T-helper 2 cell treated with Interferon-gamma antibody and Interleukin-4, amounts not matched to agents 5 μg/mL and 100 μg/mL, for 36 hours (primary cell): ENCODE measurements at regions not wholly inside any gene's neighbourhood (a gene's known extent, or its start where the extent isn't known, plus 50 kb on each side); places are given as distances from the start of the nearest gene placed in this dataset.

Source experiments
- DNase-seq: peaks from one replicate; pipeline ENCODE4 v3.0.0; 2021; ENCODE audit warnings: low spot score
- H3K27ac Mint-ChIP-seq: one replicate; pipeline ENCODE4 v1.8.0; 2021; ENCODE audit warnings: mild to moderate bottlenecking, mixed read lengths
- H3K27me3 Mint-ChIP-seq: one replicate; pipeline ENCODE4 v1.8.0; 2021; ENCODE audit warnings: low read depth, mixed read lengths
- H3K36me3 Mint-ChIP-seq: one replicate; pipeline ENCODE4 v1.8.0; 2021; ENCODE audit warnings: low read depth, mixed read lengths
- H3K4me1 Mint-ChIP-seq: one replicate; pipeline ENCODE4 v1.8.0; 2021; ENCODE audit warnings: low read depth, mixed read lengths
- H3K4me3 Mint-ChIP-seq: one replicate; pipeline ENCODE4 v1.8.0; 2022; ENCODE audit warnings: mild to moderate bottlenecking, moderate library complexity, mixed read lengths
- H3K9me3 Mint-ChIP-seq: one replicate; pipeline ENCODE4 v1.8.0; 2021; ENCODE audit warnings: mixed read lengths

DNA sequence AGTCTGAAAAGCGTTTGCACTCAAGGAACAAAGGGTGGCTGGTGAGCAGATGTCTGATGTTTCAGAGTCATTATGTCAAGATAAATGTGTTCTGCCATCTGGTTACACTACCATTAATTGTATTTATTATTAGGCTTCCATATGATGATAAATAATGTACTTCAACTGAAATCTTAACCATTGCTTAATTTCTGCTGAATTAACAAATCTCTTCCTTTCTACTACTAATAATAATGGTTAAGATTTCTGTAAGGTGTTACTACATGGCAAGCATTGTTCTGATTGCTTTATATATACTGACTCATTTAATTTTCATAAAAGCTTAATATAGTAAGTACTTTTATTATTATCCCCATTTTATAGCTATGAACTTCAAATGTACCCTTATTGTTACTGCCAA, 68.4 kb upstream of the GALNT15 start:
- Mint-ChIP-seq H3K36me3 (no peaks in the 10 kb centered on the region), H3K9me3 (no peaks in the 10 kb centered on the region), H3K4me1 (no peaks in the 10 kb centered on the region), H3K4me3 (no peak overlapping the region), H3K27me3 (peaks cover 3% of the 10 kb centered on the region), H3K27ac (no peak overlapping the region)
- no peak for DNase-seq

- no peaks in the 10 kb centered on the region for H3K36me3 Mint-ChIP-seq
- H3K4me3 Mint-ChIP-seq: no peak overlapping the region
- DNase-seq: no peak
- H3K4me1 Mint-ChIP-seq: no peaks in the 10 kb centered on the region
- H3K27ac Mint-ChIP-seq: no peak overlapping the region
- H3K27me3 Mint-ChIP-seq: no peaks in the 10 kb centered on the region
- peaks cover 3% of the 10 kb centered on the region for H3K9me3 Mint-ChIP-seq
Measured at GRCh38 chr3:16108424-16108823, 66.1 kb upstream of the GALNT15 start.

- Mint-ChIP-seq H3K27ac (no peak overlapping the region), H3K27me3 (no peaks in the 10 kb centered on the region), H3K36me3 (no peaks in the 10 kb centered on the region), H3K4me3 (no peak overlapping the region), H3K9me3 (peaks cover 3% of the 10 kb centered on the region), H3K4me1 (no peaks in the 10 kb centered on the region)
- DNase-seq: no peak
Measured at GRCh38 chr3:16109929-16110328, 64.6 kb upstream of the GALNT15 start.

GRCh38 chr3:16112910-16113504, 61.5 kb upstream of the GALNT15 start:
- H3K9me3 Mint-ChIP-seq: peaks cover 3% of the 10 kb centered on the region
- H3K27ac Mint-ChIP-seq: no peak overlapping the region
- H3K4me1 Mint-ChIP-seq: no peaks in the 10 kb centered on the region
- no peak for DNase-seq
- H3K4me3 Mint-ChIP-seq: no peak overlapping the region
- H3K36me3 Mint-ChIP-seq: no peaks in the 10 kb centered on the region
- no peaks in the 10 kb centered on the region for H3K27me3 Mint-ChIP-seq

GRCh38 chr3:16113704-16114103, 60.8 kb upstream of the GALNT15 start:
- Mint-ChIP-seq H3K4me3 (no peak overlapping the region), H3K9me3 (peaks cover 3% of the 10 kb centered on the region), H3K36me3 (no peaks in the 10 kb centered on the region), H3K27ac (no peak overlapping the region), H3K4me1 (no peaks in the 10 kb centered on the region), H3K27me3 (no peaks in the 10 kb centered on the region)
- no peak for DNase-seq

GRCh38 chr3:16114429-16114828, 60.1 kb upstream of the GALNT15 start:
- Mint-ChIP-seq H3K27ac (no peak overlapping the region), H3K9me3 (peaks cover 3% of the 10 kb centered on the region), H3K4me3 (no peak overlapping the region), H3K4me1 (no peaks in the 10 kb centered on the region), H3K36me3 (no peaks in the 10 kb centered on the region), H3K27me3 (no peaks in the 10 kb centered on the region)
- DNase-seq: no peak

GRCh38 chr3:16114930-16115329, 59.5 kb upstream of the GALNT15 start:
- no peaks in the 10 kb centered on the region for H3K27me3 Mint-ChIP-seq
- no peak for DNase-seq
- no peak overlapping the region for H3K27ac Mint-ChIP-seq
- no peaks in the 10 kb centered on the region for H3K36me3 Mint-ChIP-seq
- peaks cover 3% of the 10 kb centered on the region for H3K9me3 Mint-ChIP-seq
- H3K4me1 Mint-ChIP-seq: no peaks in the 10 kb centered on the region
- no peak overlapping the region for H3K4me3 Mint-ChIP-seq

GRCh38 chr3:16118396-16118795, 56.1 kb upstream of the GALNT15 start:
- Mint-ChIP-seq H3K27me3 (peaks cover 3% of the 10 kb centered on the region), H3K36me3 (no peaks in the 10 kb centered on the region), H3K4me1 (no peaks in the 10 kb centered on the region), H3K4me3 (no peak overlapping the region), H3K27ac (no peak overlapping the region), H3K9me3 (no peaks in the 10 kb centered on the region)
- no peak for DNase-seq

- Mint-ChIP-seq H3K4me1 (no peaks in the 10 kb centered on the region), H3K4me3 (no peak overlapping the region), H3K36me3 (no peaks in the 10 kb centered on the region), H3K27ac (no peak overlapping the region), H3K27me3 (peaks cover 3% of the 10 kb centered on the region), H3K9me3 (no peaks in the 10 kb centered on the region)
- DNase-seq: no peak
Measured at GRCh38 chr3:16119887-16120286, 54.6 kb upstream of the GALNT15 start.

- H3K4me3 Mint-ChIP-seq: no peak overlapping the region
Measured at GRCh38 chr3:16121391-16121790, 53.1 kb upstream of the GALNT15 start.

GRCh38 chr3:16122155-16122554, 52.3 kb upstream of the GALNT15 start:
- peaks cover 3% of the 10 kb centered on the region for H3K27me3 Mint-ChIP-seq
- no peaks in the 10 kb centered on the region for H3K36me3 Mint-ChIP-seq
- H3K9me3 Mint-ChIP-seq: no peaks in the 10 kb centered on the region
- H3K27ac Mint-ChIP-seq: no peak overlapping the region
- DNase-seq: no peak
- no peak overlapping the region for H3K4me3 Mint-ChIP-seq
- H3K4me1 Mint-ChIP-seq: no peaks in the 10 kb centered on the region

More at GRCh38 chr3:16121391-16121790, 53.1 kb upstream of the GALNT15 start:
- no peak for DNase-seq
- no peaks in the 10 kb centered on the region for H3K9me3 Mint-ChIP-seq
- H3K27me3 Mint-ChIP-seq: peaks cover 3% of the 10 kb centered on the region
- H3K4me1 Mint-ChIP-seq: no peaks in the 10 kb centered on the region
- no peaks in the 10 kb centered on the region for H3K36me3 Mint-ChIP-seq
- H3K27ac Mint-ChIP-seq: no peak overlapping the region

GRCh38 chr3:16122661-16123060, 51.8 kb upstream of the GALNT15 start:
- no peaks in the 10 kb centered on the region for H3K36me3 Mint-ChIP-seq
- no peak overlapping the region for H3K4me3 Mint-ChIP-seq
- peaks cover 3% of the 10 kb centered on the region for H3K27me3 Mint-ChIP-seq

DNA sequence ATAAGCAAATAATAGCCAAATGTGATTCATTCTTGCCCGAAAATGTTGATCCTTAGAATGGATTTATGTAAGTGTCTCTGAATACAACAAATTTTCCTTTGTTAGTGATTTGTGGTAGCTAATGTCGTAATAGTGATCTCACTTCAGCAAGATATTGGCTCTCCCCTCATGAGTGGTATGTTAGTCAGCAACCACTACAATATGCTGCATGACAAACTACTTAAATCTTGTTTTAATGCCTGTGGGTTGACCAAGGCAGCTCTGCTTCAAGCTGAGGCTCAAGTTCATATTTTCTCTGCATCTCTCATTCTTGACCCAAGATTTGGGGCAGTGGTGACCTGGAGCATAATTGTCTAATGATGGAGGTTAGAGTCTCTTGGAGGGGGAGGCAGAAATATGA, 49.8 kb upstream of the GALNT15 start:
- H3K27me3 Mint-ChIP-seq: peaks cover 3% of the 10 kb centered on the region
- no peaks in the 10 kb centered on the region for H3K36me3 Mint-ChIP-seq
- H3K4me3 Mint-ChIP-seq: no peak overlapping the region
- no peak for DNase-seq
- H3K4me1 Mint-ChIP-seq: no peaks in the 10 kb centered on the region
- no peaks in the 10 kb centered on the region for H3K9me3 Mint-ChIP-seq
- H3K27ac Mint-ChIP-seq: no peak overlapping the region

More at GRCh38 chr3:16122661-16123060, 51.8 kb upstream of the GALNT15 start:
- no peak overlapping the region for H3K27ac Mint-ChIP-seq
- H3K9me3 Mint-ChIP-seq: no peaks in the 10 kb centered on the region
- DNase-seq: no peak
- no peaks in the 10 kb centered on the region for H3K4me1 Mint-ChIP-seq
